Mesothelial cell of epicardium (in vitro differentiated cells): ENCODE measurements at regions not wholly inside any gene's neighbourhood (a gene's known extent, or its start where the extent isn't known, plus 50 kb on each side); places are given as distances from the start of the nearest gene placed in this dataset.

ENCODE experiments used
- DNase-seq, 2 experiments: peaks; one replicate each; pipeline ENCODE4 v3.0.0; 2021; ENCODE audit warnings: low spot score in 2 of 2; ENCODE audit not compliant: unreplicated experiment in 2 of 2
- H3K27ac Mint-ChIP-seq: 2 replicates; pipeline ENCODE4 v1.8.0; 2021; ENCODE audit warnings: mixed read lengths
- H3K27me3 Mint-ChIP-seq: 2 replicates; pipeline ENCODE4 v1.8.0; 2021; ENCODE audit warnings: low read depth, mixed read lengths
- H3K36me3 Mint-ChIP-seq: 2 replicates; pipeline ENCODE4 v1.8.0; 2021; ENCODE audit warnings: mixed read lengths
- H3K4me1 Mint-ChIP-seq: 2 replicates; pipeline ENCODE4 v1.8.0; 2021; ENCODE audit warnings: mixed read lengths
- H3K4me3 Mint-ChIP-seq: 2 replicates; pipeline ENCODE4 v1.8.0; 2021; ENCODE audit warnings: mild to moderate bottlenecking, moderate library complexity, mixed read lengths
- H3K9me3 Mint-ChIP-seq: 2 replicates; pipeline ENCODE4 v1.8.0; 2021; ENCODE audit warnings: mixed read lengths
- TF ChIP-seq, protein P1 (sequence below): fragments of 200-600 bp; sonication (generic); IDR thresholded peaks from one replicate; pipeline ENCODE4 v1.5.0; 2021; ENCODE audit warnings: antibody characterized with exemption; ENCODE audit not compliant: unreplicated experiment

GRCh38 chr12:93273834-93274564 lies 103.7 kb upstream of the NUDT4 start:
- Mint-ChIP-seq H3K4me1 (peaks cover 7% of the 10 kb centered on the region), H3K9me3 (peaks cover 13% of the 10 kb centered on the region), H3K27ac (no peak overlapping the region), H3K27me3 (no peaks in the 10 kb centered on the region), H3K4me3 (no peak overlapping the region), H3K36me3 (peaks cover 5% of the 10 kb centered on the region)
- TF ChIP-seq, protein P1, sequence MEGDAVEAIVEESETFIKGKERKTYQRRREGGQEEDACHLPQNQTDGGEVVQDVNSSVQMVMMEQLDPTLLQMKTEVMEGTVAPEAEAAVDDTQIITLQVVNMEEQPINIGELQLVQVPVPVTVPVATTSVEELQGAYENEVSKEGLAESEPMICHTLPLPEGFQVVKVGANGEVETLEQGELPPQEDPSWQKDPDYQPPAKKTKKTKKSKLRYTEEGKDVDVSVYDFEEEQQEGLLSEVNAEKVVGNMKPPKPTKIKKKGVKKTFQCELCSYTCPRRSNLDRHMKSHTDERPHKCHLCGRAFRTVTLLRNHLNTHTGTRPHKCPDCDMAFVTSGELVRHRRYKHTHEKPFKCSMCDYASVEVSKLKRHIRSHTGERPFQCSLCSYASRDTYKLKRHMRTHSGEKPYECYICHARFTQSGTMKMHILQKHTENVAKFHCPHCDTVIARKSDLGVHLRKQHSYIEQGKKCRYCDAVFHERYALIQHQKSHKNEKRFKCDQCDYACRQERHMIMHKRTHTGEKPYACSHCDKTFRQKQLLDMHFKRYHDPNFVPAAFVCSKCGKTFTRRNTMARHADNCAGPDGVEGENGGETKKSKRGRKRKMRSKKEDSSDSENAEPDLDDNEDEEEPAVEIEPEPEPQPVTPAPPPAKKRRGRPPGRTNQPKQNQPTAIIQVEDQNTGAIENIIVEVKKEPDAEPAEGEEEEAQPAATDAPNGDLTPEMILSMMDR: no peak
- DNase-seq: no peak

- TF ChIP-seq, protein P1: no peak
- Mint-ChIP-seq H3K4me3 (no peak overlapping the region), H3K27me3 (no peaks in the 10 kb centered on the region), H3K36me3 (peaks cover 3% of the 10 kb centered on the region), H3K27ac (no peak overlapping the region), H3K4me1 (peaks cover 13% of the 10 kb centered on the region), H3K9me3 (peaks cover 9% of the 10 kb centered on the region)
- no peak for DNase-seq
These were observed 102.8 kb upstream of the NUDT4 start for GRCh38 chr12:93274937-93275336.

DNA sequence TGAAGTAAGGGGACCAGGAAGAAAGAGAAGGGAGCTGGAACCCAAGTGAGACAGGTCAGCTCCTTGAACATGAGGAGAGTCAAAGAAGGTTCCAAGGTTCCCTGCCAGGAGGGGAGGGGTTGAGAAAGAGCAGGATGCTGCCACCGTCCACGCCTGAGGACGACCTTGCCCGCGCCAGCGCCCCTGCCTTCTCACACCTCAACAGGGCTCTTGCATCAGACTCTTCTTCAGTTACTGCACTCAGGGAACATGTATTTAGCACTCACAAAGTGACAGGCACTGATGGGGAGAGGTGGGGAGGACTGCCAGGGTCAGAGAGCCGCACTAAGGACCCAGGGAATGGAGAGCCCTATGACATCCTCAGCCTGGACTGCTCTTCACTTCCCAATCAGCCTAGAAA lies 102.1 kb upstream of the NUDT4 start:
- Mint-ChIP-seq H3K36me3 (no peaks in the 10 kb centered on the region), H3K27ac (no peak overlapping the region), H3K4me3 (no peak overlapping the region), H3K9me3 (peaks cover 9% of the 10 kb centered on the region), H3K4me1 (peaks cover 19% of the 10 kb centered on the region), H3K27me3 (no peaks in the 10 kb centered on the region)
- no peak for DNase-seq
- TF ChIP-seq, protein P1: no peak

- Mint-ChIP-seq H3K9me3 (no peaks in the 10 kb centered on the region), H3K4me1 (peaks cover 12% of the 10 kb centered on the region), H3K27ac (no peak overlapping the region), H3K36me3 (no peaks in the 10 kb centered on the region), H3K27me3 (no peaks in the 10 kb centered on the region), H3K4me3 (no peak overlapping the region)
- no peak for DNase-seq
- TF ChIP-seq, protein P1: no peak
These were observed 97.9 kb upstream of the NUDT4 start for GRCh38 chr12:93279565-93280412.

DNA sequence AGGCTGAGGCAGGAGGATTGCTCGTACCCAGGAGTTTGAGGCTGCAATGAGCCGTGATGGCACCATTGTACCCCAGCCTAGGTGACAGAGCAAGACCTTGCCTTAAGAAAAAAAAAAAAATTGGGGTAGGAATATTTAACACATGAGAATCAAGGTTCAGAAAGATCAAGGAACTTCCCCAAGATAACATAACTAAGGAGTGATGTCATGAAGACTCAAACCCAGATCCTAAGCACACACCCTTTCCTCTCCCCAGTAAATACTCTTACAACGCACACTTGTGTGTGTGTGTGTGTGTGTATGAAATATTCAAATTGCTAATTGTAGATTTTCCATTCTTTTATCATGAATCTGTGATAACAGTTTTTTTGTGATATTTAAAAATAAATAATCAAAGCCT lies 90.6 kb upstream of the NUDT4 start:
- Mint-ChIP-seq H3K4me1 (peaks cover 12% of the 10 kb centered on the region), H3K36me3 (no peaks in the 10 kb centered on the region), H3K27me3 (no peaks in the 10 kb centered on the region), H3K9me3 (peaks cover 13% of the 10 kb centered on the region), H3K27ac (no peak overlapping the region), H3K4me3 (no peak overlapping the region)
- DNase-seq: no peak
- TF ChIP-seq, protein P1: no peak
